H1 (cell line): ENCODE measurements at regions not wholly inside any gene's neighbourhood (a gene's known extent, or its start where the extent isn't known, plus 50 kb on each side); places are given as distances from the start of the nearest gene placed in this dataset.

Source experiments
- CTCF ChIA-PET: fragments of 300-600 bp; sonication (Branson Sonifier 250); formaldehyde crosslinking; loops from one replicate; lab custom pipeline; 2021; ENCODE audit not compliant: partially characterized antibody; lab: Charles Lee
- POLR2A ChIA-PET: fragments of 300-600 bp; sonication (Branson Sonifier 250); formaldehyde crosslinking; loops from one replicate; lab custom pipeline; 2021; ENCODE audit warnings: inconsistent platforms; ENCODE audit not compliant: partially characterized antibody; lab: Charles Lee
- DNase-seq, 2 experiments: peaks; one replicate each; pipeline versions ENCODE4 v3.0.0 to v3.0.0-alpha.2; 2010 to 2022; ENCODE audit warnings: low spot score in 2 of 2, low read depth in 1 of 2, mixed read lengths in 1 of 2
- FAIRE-seq: peaks from 2 replicates; lab custom pipeline; 2011; peaks lifted over from hg19 to GRCh38; lab: Jason Lieb, UNC
- H2AFZ ChIP-seq: 2 replicates; pipeline ENCODE4 v1.8.1; 2012; ENCODE audit warnings: low read length, inconsistent platforms
- H2AK5ac ChIP-seq: 2 replicates; pipeline ENCODE4 v1.6.1; 2013; ENCODE audit warnings: low read depth, low read length
- H2BK120ac ChIP-seq: replicated peaks from 2 replicates; pipeline ENCODE3; 2013; ENCODE audit warnings: low read depth, low read length, inconsistent platforms
- H2BK12ac ChIP-seq: 2 replicates; pipeline ENCODE4 v1.6.1; 2013; ENCODE audit warnings: low read depth, low read length
- H2BK15ac ChIP-seq: 2 replicates; pipeline ENCODE4 v1.6.1; 2013; ENCODE audit warnings: low read length
- H2BK20ac ChIP-seq: 2 replicates; pipeline ENCODE4 v1.6.1; 2013; ENCODE audit warnings: low read length
- H2BK5ac ChIP-seq: 2 replicates; pipeline ENCODE4 v1.6.1; 2013; ENCODE audit warnings: low read depth, low read length
- H3K14ac ChIP-seq: 2 replicates; pipeline ENCODE4 v1.6.1; 2013; ENCODE audit warnings: inconsistent platforms; ENCODE audit not compliant: insufficient read length
- H3K18ac ChIP-seq: 2 replicates; pipeline ENCODE4 v1.6.1; 2013; ENCODE audit warnings: low read length; ENCODE audit errors: extremely low read depth
- H3K23ac ChIP-seq: 2 replicates; pipeline ENCODE4 v1.6.1; 2013; ENCODE audit warnings: inconsistent platforms; ENCODE audit not compliant: insufficient read length
- H3K23me2 ChIP-seq: 2 replicates; pipeline ENCODE4 v1.6.1; 2013; ENCODE audit warnings: low read depth, low read length
- H3K27ac ChIP-seq: 2 replicates; pipeline ENCODE4 v1.6.1; 2011; ENCODE audit warnings: low read depth, low read length, inconsistent platforms
- H3K27me3 ChIP-seq, 4 experiments: replicated peaks in 1 of 4; 1 replicate in 1 of 4; 2 replicates in 3 of 4; pipeline versions ENCODE4 v1.6.1 to v1.8.1; 2011 to 2013; ENCODE audit warnings: low read length in 3 of 4, mild to moderate bottlenecking in 3 of 4, inconsistent platforms in 2 of 4, mixed read lengths in 2 of 4, moderate library complexity in 1 of 4; ENCODE audit not compliant: control insufficient read depth in 3 of 4, insufficient read depth in 3 of 4; ENCODE audit errors: extremely low read depth in 1 of 4
- H3K36me3 ChIP-seq, 4 experiments: 2 replicates each; pipeline versions ENCODE4 v1.6.1 to v1.8.1; 2011 to 2013; ENCODE audit warnings: mild to moderate bottlenecking in 4 of 4, low read length in 3 of 4, moderate library complexity in 2 of 4, control low read depth in 1 of 4, inconsistent platforms in 1 of 4; ENCODE audit not compliant: insufficient read depth in 4 of 4, control insufficient read depth in 2 of 4
- H3K4ac ChIP-seq: replicated peaks from 2 replicates; pipeline ENCODE3; 2013; ENCODE audit warnings: low read length, low read depth, mixed read lengths, inconsistent platforms; ENCODE audit not compliant: insufficient read length
- H3K4me1 ChIP-seq, 4 experiments: replicated peaks in 1 of 4; 1 replicate in 1 of 4; 2 replicates in 3 of 4; pipeline versions ENCODE4 v1.6.1 to v1.8.1; 2011 to 2013; ENCODE audit warnings: low read length in 3 of 4, inconsistent platforms in 2 of 4, mixed read lengths in 1 of 4; ENCODE audit not compliant: insufficient read depth in 4 of 4, control insufficient read depth in 3 of 4
- H3K4me2 ChIP-seq, 2 experiments: 2 replicates each; pipeline versions ENCODE4 v1.6.1 to v1.8.1; 2011 to 2013; ENCODE audit warnings: low read depth in 2 of 2, low read length in 2 of 2, control low read depth in 1 of 2, inconsistent platforms in 1 of 2, mild to moderate bottlenecking in 1 of 2; ENCODE audit not compliant: insufficient read depth in 1 of 2
- H3K4me3 ChIP-seq, 4 experiments: fragments of 200-600, 300-600 bp in 1 of 4; sonication (generic), shearing (Covaris generic), sonication (Bioruptor Twin) in 1 of 4; 2 replicates each; pipeline versions ENCODE4 v1.5.1 to v1.8.1; 2011 to 2016; ENCODE audit warnings: low read length in 4 of 4, low read depth in 3 of 4, control low read depth in 2 of 4, inconsistent platforms in 2 of 4, mild to moderate bottlenecking in 2 of 4, mixed read lengths in 1 of 4, moderate library complexity in 1 of 4; ENCODE audit not compliant: insufficient read depth in 2 of 4; ENCODE audit errors: extremely low read depth in 1 of 4
- H3K56ac ChIP-seq: replicated peaks from 2 replicates; pipeline ENCODE3; 2013; ENCODE audit warnings: low read depth, mild to moderate bottlenecking, mixed read lengths, low read length, inconsistent platforms; ENCODE audit not compliant: insufficient read length
- H3K79me1 ChIP-seq: 2 replicates; pipeline ENCODE4 v1.6.1; 2013; ENCODE audit warnings: low read depth, low read length, control low read depth
- H3K79me2 ChIP-seq, 2 experiments: 2 replicates each; pipeline versions ENCODE4 v1.6.1 to v1.8.1; 2012 to 2013; ENCODE audit warnings: low read length in 2 of 2, mild to moderate bottlenecking in 2 of 2, inconsistent platforms in 1 of 2; ENCODE audit not compliant: insufficient read depth in 2 of 2, control insufficient read depth in 1 of 2
- H3K9ac ChIP-seq, 4 experiments: replicated peaks in 1 of 4; 1 replicate in 1 of 4; 2 replicates in 3 of 4; pipeline versions ENCODE4 v1.6.1 to v1.8.1; 2011 to 2013; ENCODE audit warnings: low read depth in 3 of 4, low read length in 3 of 4, control low read depth in 2 of 4, mild to moderate bottlenecking in 2 of 4, moderate library complexity in 2 of 4, inconsistent platforms in 1 of 4; ENCODE audit errors: extremely low read depth in 1 of 4
- H3K9me3 ChIP-seq, 2 experiments: 2 replicates each; pipeline versions ENCODE4 v1.6.1 to v1.8.1; 2012 to 2013; ENCODE audit warnings: mild to moderate bottlenecking in 2 of 2, moderate library complexity in 2 of 2, control low read depth in 1 of 2, inconsistent platforms in 1 of 2, low read depth in 1 of 2, low read length in 1 of 2, mixed read lengths in 1 of 2; ENCODE audit not compliant: insufficient read depth in 2 of 2
- H4K20me1 ChIP-seq, 2 experiments: replicated peaks in 1 of 2; 2 replicates each; pipeline versions ENCODE3 to v1.8.1; 2011 to 2013; ENCODE audit warnings: inconsistent platforms in 2 of 2, low read length in 2 of 2, mild to moderate bottlenecking in 1 of 2; ENCODE audit not compliant: insufficient read depth in 2 of 2, control insufficient read depth in 1 of 2
- H4K5ac ChIP-seq: 2 replicates; pipeline ENCODE4 v1.6.1; 2013; ENCODE audit warnings: low read length, low read depth, mixed read lengths, inconsistent platforms; ENCODE audit not compliant: insufficient read length
- H4K8ac ChIP-seq: 2 replicates; pipeline ENCODE4 v1.8.0; 2013; ENCODE audit warnings: mild to moderate bottlenecking, moderate library complexity, low read length, inconsistent platforms; ENCODE audit not compliant: insufficient read depth; ENCODE audit errors: extremely low read depth
- H4K91ac ChIP-seq: replicated peaks from 2 replicates; pipeline ENCODE3; 2013; ENCODE audit warnings: low read length, mixed read lengths, inconsistent platforms; ENCODE audit not compliant: insufficient read length
- ATF2 ChIP-seq: IDR thresholded peaks from 2 replicates; pipeline ENCODE4 v1.6.1; 2012; ENCODE audit warnings: low read length, inconsistent platforms
- CBX5 ChIP-seq: fragments of 300-800, 300-1000 bp; sonication (generic); IDR thresholded peaks from 2 replicates; pipeline ENCODE4 v1.7.1; 2016; ENCODE audit warnings: antibody characterized with exemption, low read length, low read depth
- CEBPB ChIP-seq: IDR thresholded peaks from 2 replicates; pipeline ENCODE4 v1.6.1; 2012; ENCODE audit warnings: low read depth, low read length
- CHD2 ChIP-seq: IDR thresholded peaks from 2 replicates; pipeline ENCODE4 v1.6.1; 2012; ENCODE audit warnings: low read length, improper control_type of control experiment
- KDM1A ChIP-seq: fragments of 200-600, 300-600 bp; sonication (generic); IDR thresholded peaks from 2 replicates; pipeline ENCODE4 v1.7.1; 2016; ENCODE audit warnings: mild to moderate bottlenecking, low read length, borderline replicate concordance
- MAX ChIP-seq: IDR thresholded peaks from 2 replicates; pipeline ENCODE4 v1.6.1; 2012; ENCODE audit warnings: inconsistent platforms
- SIX5 ChIP-seq: IDR thresholded peaks from 2 replicates; pipeline ENCODE4 v1.6.1; 2011; ENCODE audit warnings: mild to moderate bottlenecking, low read depth, low read length
- TCF12 ChIP-seq: IDR thresholded peaks from 2 replicates; pipeline ENCODE4 v1.6.1; 2011; ENCODE audit warnings: low read depth, mild to moderate bottlenecking, low read length
- USF2 ChIP-seq: IDR thresholded peaks from 2 replicates; pipeline ENCODE4 v1.6.1; 2011; ENCODE audit warnings: low read length, improper control_type of control experiment
- WGBS, 2 experiments: shearing (Covaris generic) in 1 of 2; methylation state at CpG; one replicate each; pipeline versions ENCODE4 v1.1.6 to v1.1.7; 2013 to 2015; ENCODE audit warnings: low lambda C conversion rate in 2 of 2, mixed read lengths in 2 of 2, inconsistent platforms in 1 of 2, low coverage in 1 of 2, missing lambda C conversion rate in 1 of 2; ENCODE audit not compliant: insufficient replicate concordance in 2 of 2, insufficient coverage in 1 of 2, insufficient read length in 1 of 2; ENCODE audit errors: extremely low coverage in 1 of 2, missing lambda C conversion rate in 1 of 2; 5-methylcytosine and 5-hydroxymethylcytosine counted together

GRCh38 chr9:115944166-115944948 is 209.2 kb upstream of the PAPPA start:
- no peak overlapping the region for H3K4me2 ChIP-seq
- TF ChIP-seq CEBPB (peak; percentile 29; the same call in 1 of the 2 replicates), ATF2 (no peak), CHD2 (no peak), USF2 (no peak), TCF12 (no peak), MAX (no peak), KDM1A (no peak), CBX5 (no peak), SIX5 (no peak)

More at GRCh38 chr9:115944166-115944948, 209.2 kb upstream of the PAPPA start:
- Histone ChIP-seq H2BK15ac (no peak overlapping the region), H2BK20ac (peak overlapping the region; percentile 24; the same call in 1 of the 2 replicates), H3K27ac (0 out of 2 replicates have a peak overlapping the region, but pooled peaks have one; percentile 1), H3K4me3 (no peak overlapping the region), H3K79me1 (no peaks in the 10 kb centered on the region), H2BK120ac (peak overlapping the region; percentile 94), H2BK5ac (peak overlapping the region; percentile 82; the same call in 1 of the 2 replicates), H3K14ac (no peak overlapping the region), H3K56ac (no peak overlapping the region), H4K8ac (peak overlapping the region; percentile 65; the same call in 1 of the 2 replicates), H4K5ac (no peak overlapping the region), H3K9ac (no peak overlapping the region), H3K23ac (no peak overlapping the region), H4K91ac (peak overlapping the region; percentile 77), H3K18ac (no peak overlapping the region), H2BK12ac (peak overlapping the region; percentile 55), H4K20me1 (no peaks in the 10 kb centered on the region), H2AK5ac (0 out of 2 replicates have a peak overlapping the region, but pooled peaks have one; percentile 49), H3K23me2 (no peaks in the 10 kb centered on the region), H3K36me3 (no peaks in the 10 kb centered on the region), H3K9me3 (no peaks in the 10 kb centered on the region), H3K27me3 (no peaks in the 10 kb centered on the region), H3K79me2 (no peaks in the 10 kb centered on the region), H3K4ac (peak overlapping the region; percentile 61), H3K4me1 (peaks cover 0 to 2% (median 0%) of the 10 kb centered on the region in 4 experiments; a peak in 1 of 7 replicates), H2AFZ (peak overlapping the region; percentile 74; the same call in 1 of the 2 replicates)
- ChIA-PET CTCF (interaction anchor here (0.7 to 1.5 kb wide), 3 partner anchors 9 to 76 kb away, joined by 3 to 5 read pairs (median 4); no protein-coding TSS in a partner anchor), POLR2A (no interaction called here)
- WGBS, 2 experiments = 90% methylated on average over 10 of the region's 10 CpGs; no CpG with 5 or more reads in 1 of the 2 experiments
- no peak for DNase-seq
- no peak for FAIRE-seq
